Lower leg skin (tissue), 4 donors: ENCODE measurements at regions not wholly inside any gene's neighbourhood (a gene's known extent, or its start where the extent isn't known, plus 50 kb on each side); places are given as distances from the start of the nearest gene placed in this dataset.
"Not testable (repeated sequence)": the region's sequence is repeated elsewhere in the genome, so short reads cannot be mapped to it uniquely, and the experiment has no call there.

Experiments
- DNase-seq, 2 donors: peaks; one replicate each; pipeline ENCODE4 v3.0.0-alpha.2; 2019; ENCODE audit warnings: low spot score in 2 of 2
- H3K4me3 ChIP-seq: fragments of 200-600 bp; sonication (generic); 2 replicates; pipeline ENCODE4 v1.5.1; 2017; ENCODE audit warnings: mild to moderate bottlenecking, low read depth; ENCODE audit not compliant: poor library complexity, severe bottlenecking
- CTCF ChIP-seq, 3 donors: fragments of 450-650 bp; IDR thresholded peaks; one replicate each; pipeline ENCODE4 v1.5.1; 2016; ENCODE audit warnings: antibody characterized with exemption in 3 of 3, mild to moderate bottlenecking in 3 of 3, moderate library complexity in 2 of 3
- POLR2A ChIP-seq, 2 donors: fragments of 450-650 bp; IDR thresholded peaks; one replicate each; pipeline ENCODE4 v1.6.1; 2016 to 2017; ENCODE audit warnings: antibody characterized with exemption in 2 of 2, mild to moderate bottlenecking in 1 of 2, moderate library complexity in 1 of 2
- WGBS, 2 donors: methylation state at CpG; one replicate each; pipeline ENCODE4 v1.1.5; 2018; 5-methylcytosine and 5-hydroxymethylcytosine counted together
- intact Hi-C: fragments of 100-400 bp; cut with DNase I; formaldehyde crosslinking; loops from one replicate; pipeline ENCODE4 v1.15.0; 2023; ENCODE audit warnings: low total_unique reads

- H3K4me3 ChIP-seq: no peak overlapping the region
- WGBS, 2 donors: 46 to 54% methylated on average over 6 of the region's 6 CpGs
- no peak for DNase-seq
- intact Hi-C loops: no loop called here
- TF ChIP-seq CTCF (IDR thresholded peaks at IDR 0.05) (no peak), POLR2A (IDR thresholded peaks at IDR 0.05) (no peak)
Measured at GRCh38 chr2:84234103-84234502, 225.0 kb downstream of the SUCLG1 start.

- WGBS, 2 donors: 75 to 85% methylated on average over 1 of the region's 1 CpG
- H3K4me3 ChIP-seq: no peak overlapping the region
- no peak for DNase-seq
- intact Hi-C loops: no loop called here
- TF ChIP-seq POLR2A (IDR thresholded peaks at IDR 0.05): no peak
- TF ChIP-seq CTCF (IDR thresholded peaks at IDR 0.05): no peak
Measured at GRCh38 chr2:84231478-84231877, 227.6 kb downstream of the SUCLG1 start.

- H3K4me3 ChIP-seq: no peak overlapping the region
- intact Hi-C loops: no loop called here
- DNase-seq: no peak
- TF ChIP-seq CTCF (IDR thresholded peaks at IDR 0.05) (no peak), POLR2A (IDR thresholded peaks at IDR 0.05) (no peak)
Measured at GRCh38 chr2:84224121-84224520, 235.0 kb downstream of the SUCLG1 start.

- intact Hi-C loops: no loop called here
- no peak for TF ChIP-seq POLR2A (IDR thresholded peaks at IDR 0.05)
- no peak for TF ChIP-seq CTCF (IDR thresholded peaks at IDR 0.05)
Measured at GRCh38 chr2:84223191-84223590, 235.9 kb downstream of the SUCLG1 start.

GRCh38 chr2:84221102-84221501 lies 238.0 kb downstream of the SUCLG1 start:
- WGBS, 2 donors: 85 to 94% methylated on average over 2 of the region's 2 CpGs
- H3K4me3 ChIP-seq, intact Hi-C loops, DNase-seq: not testable (repeated sequence)

More at GRCh38 chr2:84223191-84223590, 235.9 kb downstream of the SUCLG1 start:
- WGBS, 2 donors: 67 to 84% methylated on average over 2 of the region's 2 CpGs
- H3K4me3 ChIP-seq: no peak overlapping the region
- no peak for DNase-seq

- intact Hi-C loops: no loop called here
- TF ChIP-seq POLR2A (IDR thresholded peaks at IDR 0.05): no peak
- no peak for TF ChIP-seq CTCF (IDR thresholded peaks at IDR 0.05)
- 77 to 84% methylated on average over 7 of the region's 7 CpGs for WGBS, 2 donors
- H3K4me3 ChIP-seq: no peak overlapping the region
- no peak for DNase-seq
Measured at GRCh38 chr2:84217456-84217855, 241.6 kb downstream of the SUCLG1 start.
